Embryonic facial prominence (tissue), 1 donor: ENCODE measurements at regions not wholly inside any gene's neighbourhood (a gene's known extent, or its start where the extent isn't known, plus 50 kb on each side); places are given as distances from the start of the nearest gene placed in this dataset.

ENCODE experiments used
- DNase-seq: peaks from one replicate; pipeline ENCODE4 v3.0.0-alpha.2; 2016; ENCODE audit errors: extremely low spot score

GRCh38 chr3:3241596-3241995, 62.1 kb upstream of the CRBN start:
- no peak for DNase-seq

GRCh38 chr3:3240986-3241385, 61.5 kb upstream of the CRBN start:
- no peak for DNase-seq

GRCh38 chr3:3237979-3238378, 58.5 kb upstream of the CRBN start:
- no peak for DNase-seq

GRCh38 chr3:3232251-3232650, 52.8 kb upstream of the CRBN start:
- DNase-seq, result no peak
